ENCODE measurements at regions not wholly inside any gene's neighbourhood (a gene's known extent, or its start where the extent isn't known, plus 50 kb on each side); places are given as distances from the start of the nearest gene placed in this dataset.

DNA sequence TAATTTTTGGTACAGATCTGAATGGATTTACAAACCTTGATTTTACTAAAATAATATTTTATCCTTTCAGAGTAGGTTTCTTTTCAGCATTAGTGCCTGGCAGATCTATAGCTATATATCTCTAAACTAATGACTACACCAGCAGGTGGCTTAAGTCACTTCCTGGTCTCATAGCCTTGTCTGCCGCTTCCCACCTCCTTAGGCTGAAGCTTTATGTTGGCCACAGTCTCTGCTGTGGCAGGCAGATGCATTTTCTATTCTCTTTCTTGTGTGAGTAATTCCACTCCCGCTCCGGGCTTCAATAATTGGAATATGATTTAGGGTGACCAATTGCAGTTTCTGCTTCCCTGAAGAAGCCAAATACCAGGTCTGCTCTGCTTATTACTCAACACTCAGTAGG, 226.8 kb upstream of the HS3ST5 start:
- DNase-seq (ENCODE audit: low spot score) = no peak
- Mint-ChIP-seq H3K9me3 (ENCODE audit: unreplicated experiment) (no peaks in the 10 kb centered on the region), H3K4me3 (ENCODE audit: unreplicated experiment) (no peak overlapping the region), H3K27ac (ENCODE audit: unreplicated experiment) (no peak overlapping the region), H3K36me3 (ENCODE audit: low read depth, unreplicated experiment) (no peaks in the 10 kb centered on the region), H3K4me1 (ENCODE audit: unreplicated experiment) (no peaks in the 10 kb centered on the region), H3K27me3 (ENCODE audit: unreplicated experiment) (peaks cover 3% of the 10 kb centered on the region)
- TF ChIP-seq, protein P1, sequence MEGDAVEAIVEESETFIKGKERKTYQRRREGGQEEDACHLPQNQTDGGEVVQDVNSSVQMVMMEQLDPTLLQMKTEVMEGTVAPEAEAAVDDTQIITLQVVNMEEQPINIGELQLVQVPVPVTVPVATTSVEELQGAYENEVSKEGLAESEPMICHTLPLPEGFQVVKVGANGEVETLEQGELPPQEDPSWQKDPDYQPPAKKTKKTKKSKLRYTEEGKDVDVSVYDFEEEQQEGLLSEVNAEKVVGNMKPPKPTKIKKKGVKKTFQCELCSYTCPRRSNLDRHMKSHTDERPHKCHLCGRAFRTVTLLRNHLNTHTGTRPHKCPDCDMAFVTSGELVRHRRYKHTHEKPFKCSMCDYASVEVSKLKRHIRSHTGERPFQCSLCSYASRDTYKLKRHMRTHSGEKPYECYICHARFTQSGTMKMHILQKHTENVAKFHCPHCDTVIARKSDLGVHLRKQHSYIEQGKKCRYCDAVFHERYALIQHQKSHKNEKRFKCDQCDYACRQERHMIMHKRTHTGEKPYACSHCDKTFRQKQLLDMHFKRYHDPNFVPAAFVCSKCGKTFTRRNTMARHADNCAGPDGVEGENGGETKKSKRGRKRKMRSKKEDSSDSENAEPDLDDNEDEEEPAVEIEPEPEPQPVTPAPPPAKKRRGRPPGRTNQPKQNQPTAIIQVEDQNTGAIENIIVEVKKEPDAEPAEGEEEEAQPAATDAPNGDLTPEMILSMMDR (IDR thresholded peaks at IDR 0.05; ENCODE audit: unreplicated experiment) = no peak

DNA sequence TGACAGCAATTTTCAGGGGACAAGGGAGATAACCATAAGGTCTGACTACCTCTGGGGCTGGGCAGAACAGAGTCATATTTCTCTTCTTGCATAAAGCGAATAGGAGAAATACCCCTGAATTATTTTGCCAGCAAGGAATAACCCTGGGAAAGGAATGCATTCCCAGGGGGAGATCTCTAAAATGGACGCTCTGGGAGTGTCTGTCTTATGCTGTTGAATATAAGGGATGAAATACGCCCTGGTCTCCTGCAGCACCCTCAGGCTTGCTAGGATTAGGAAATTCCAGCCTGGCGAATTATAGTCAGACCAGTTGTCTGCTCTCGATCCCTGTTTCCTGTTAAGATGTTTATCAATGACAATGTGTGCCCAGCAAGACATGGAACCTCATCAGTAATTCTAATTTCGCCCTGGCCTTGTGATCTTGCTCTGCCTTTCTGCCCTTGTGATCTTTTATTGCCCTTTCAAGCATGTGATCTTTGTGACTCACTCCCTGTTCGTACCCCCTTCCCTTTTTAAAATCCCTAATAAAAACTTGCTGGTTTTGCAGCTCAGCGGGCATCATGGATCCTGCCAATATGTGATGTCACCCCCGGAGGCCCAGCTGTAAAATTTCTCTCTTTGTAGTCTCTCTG, 221.6 kb upstream of the HS3ST5 start:
- Mint-ChIP-seq H3K9me3 (ENCODE audit: unreplicated experiment) (no peaks in the 10 kb centered on the region), H3K4me1 (ENCODE audit: unreplicated experiment) (no peaks in the 10 kb centered on the region), H3K27ac (ENCODE audit: unreplicated experiment) (no peak overlapping the region), H3K27me3 (ENCODE audit: unreplicated experiment) (peaks cover 3% of the 10 kb centered on the region), H3K4me3 (ENCODE audit: unreplicated experiment) (no peak overlapping the region), H3K36me3 (ENCODE audit: low read depth, unreplicated experiment) (no peaks in the 10 kb centered on the region)
- no peak for DNase-seq (ENCODE audit: low spot score)
- TF ChIP-seq, protein P1 (IDR thresholded peaks at IDR 0.05; ENCODE audit: unreplicated experiment) = no peak

DNA sequence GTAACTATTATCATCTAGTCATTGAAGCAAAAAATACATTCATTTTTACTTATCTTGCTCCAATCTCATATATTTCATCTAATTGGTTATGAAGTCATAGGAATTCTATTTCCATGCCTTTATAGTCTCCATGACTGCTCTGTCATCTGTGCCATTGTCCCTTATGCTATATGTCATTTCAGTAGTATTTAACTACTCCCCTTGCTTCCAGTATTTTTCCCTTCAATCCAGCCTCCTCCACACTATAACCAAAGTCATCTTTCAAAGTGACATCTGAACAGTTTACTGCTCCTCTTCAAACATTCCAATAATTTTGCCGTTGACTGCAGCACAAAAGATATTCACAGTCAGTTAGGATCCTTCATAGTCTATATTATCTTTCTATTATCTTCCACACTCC, 216.6 kb upstream of the HS3ST5 start:
- Mint-ChIP-seq H3K4me1 (ENCODE audit: unreplicated experiment) (no peaks in the 10 kb centered on the region), H3K27ac (ENCODE audit: unreplicated experiment) (no peak overlapping the region), H3K4me3 (ENCODE audit: unreplicated experiment) (no peak overlapping the region), H3K9me3 (ENCODE audit: unreplicated experiment) (no peaks in the 10 kb centered on the region), H3K36me3 (ENCODE audit: low read depth, unreplicated experiment) (no peaks in the 10 kb centered on the region), H3K27me3 (ENCODE audit: unreplicated experiment) (no peaks in the 10 kb centered on the region)
- no peak for DNase-seq (ENCODE audit: low spot score)
- TF ChIP-seq, protein P1 (IDR thresholded peaks at IDR 0.05; ENCODE audit: unreplicated experiment) = no peak

DNA sequence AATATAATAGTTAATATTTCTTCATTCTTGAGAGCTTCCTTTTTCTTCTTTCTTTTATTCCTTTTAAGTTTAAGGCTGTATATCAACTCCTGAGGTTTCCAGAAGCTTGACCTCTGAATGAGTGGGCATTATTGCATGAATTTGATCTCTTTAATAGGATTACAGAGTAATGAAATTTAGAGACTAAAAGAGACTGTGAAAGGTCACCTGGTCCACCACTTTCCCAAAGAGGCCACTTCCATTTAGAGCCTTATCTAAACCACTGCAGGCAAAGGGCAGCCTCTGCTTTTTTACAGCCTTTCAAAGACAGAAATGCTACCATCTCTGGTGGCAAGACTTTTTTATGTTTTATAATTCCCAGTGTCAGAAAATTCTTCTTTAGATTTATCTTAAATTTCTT, 215.3 kb upstream of the HS3ST5 start:
- H3K27me3 Mint-ChIP-seq (ENCODE audit: unreplicated experiment) = no peaks in the 10 kb centered on the region
- no peak overlapping the region for H3K27ac Mint-ChIP-seq (ENCODE audit: unreplicated experiment)
- no peak for DNase-seq (ENCODE audit: low spot score)
- no peaks in the 10 kb centered on the region for H3K36me3 Mint-ChIP-seq (ENCODE audit: low read depth, unreplicated experiment)
- TF ChIP-seq, protein P1 (IDR thresholded peaks at IDR 0.05; ENCODE audit: unreplicated experiment) = no peak
- no peaks in the 10 kb centered on the region for H3K4me1 Mint-ChIP-seq (ENCODE audit: unreplicated experiment)
- H3K9me3 Mint-ChIP-seq (ENCODE audit: unreplicated experiment) = no peaks in the 10 kb centered on the region
- H3K4me3 Mint-ChIP-seq (ENCODE audit: unreplicated experiment) = no peak overlapping the region

DNA sequence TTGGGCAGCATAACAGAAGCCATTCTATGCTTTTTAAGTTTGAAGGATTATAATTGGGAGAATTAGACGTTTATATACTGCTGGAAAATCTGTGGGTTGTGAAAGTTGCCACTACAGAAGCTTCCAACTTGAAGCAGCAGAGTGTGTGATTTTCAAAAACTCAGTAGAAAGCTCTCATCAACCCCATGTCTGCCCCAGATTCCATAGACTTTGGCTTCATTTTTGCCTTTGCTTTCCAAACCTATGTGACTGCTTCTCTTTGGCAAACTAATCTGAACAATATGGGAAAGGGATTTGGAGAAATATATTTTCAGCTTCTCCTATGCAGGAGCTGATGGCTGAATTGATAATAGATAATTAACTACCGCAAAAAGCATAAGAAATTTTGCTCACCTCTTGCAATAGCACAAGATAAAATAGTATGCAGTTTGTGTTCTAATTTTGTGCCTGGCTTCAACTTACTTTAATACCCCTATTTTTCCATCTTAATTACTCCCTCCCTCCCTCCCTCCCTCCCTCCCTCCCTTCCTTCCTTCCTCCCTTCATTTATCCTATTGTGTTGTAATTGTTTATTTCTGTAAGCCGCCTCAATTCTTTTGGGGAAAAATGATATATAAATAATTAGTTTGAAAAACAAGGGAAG, 214.1 kb upstream of the HS3ST5 start:
- H3K4me3 Mint-ChIP-seq (ENCODE audit: unreplicated experiment) = no peak overlapping the region

More for the DNA sequence above, 214.1 kb upstream of the HS3ST5 start:
- TF ChIP-seq, protein P1 (IDR thresholded peaks at IDR 0.05; ENCODE audit: unreplicated experiment) = no peak
- Mint-ChIP-seq H3K4me1 (ENCODE audit: unreplicated experiment) (no peaks in the 10 kb centered on the region), H3K36me3 (ENCODE audit: low read depth, unreplicated experiment) (no peaks in the 10 kb centered on the region), H3K27ac (ENCODE audit: unreplicated experiment) (no peak overlapping the region), H3K9me3 (ENCODE audit: unreplicated experiment) (no peaks in the 10 kb centered on the region), H3K27me3 (ENCODE audit: unreplicated experiment) (no peaks in the 10 kb centered on the region)
- no peak for DNase-seq (ENCODE audit: low spot score)

Measured in endothelial cell (in vitro differentiated cells).